ENCODE measurements at regions not wholly inside any gene's neighbourhood (a gene's known extent, or its start where the extent isn't known, plus 50 kb on each side); places are given as distances from the start of the nearest gene placed in this dataset.

DNA sequence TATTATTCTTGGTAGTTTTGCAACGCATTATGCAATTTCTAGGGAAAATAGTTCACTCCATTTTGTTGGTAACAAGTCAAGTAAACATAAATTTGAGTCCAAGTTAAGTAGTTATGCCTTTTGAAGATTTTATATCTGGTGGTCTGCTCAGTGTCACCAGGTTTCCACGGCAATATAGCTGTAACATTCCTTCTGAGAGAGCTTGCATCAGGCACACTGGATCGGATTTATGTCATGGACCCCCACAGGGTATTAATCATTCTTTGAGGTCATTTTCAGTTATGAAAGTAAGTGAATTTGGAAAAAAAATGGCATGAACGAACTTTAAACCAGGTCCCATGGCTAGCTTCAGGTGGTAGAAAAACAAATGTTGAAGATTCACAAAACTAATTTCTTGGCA is 136.3 kb downstream of the POLR1F start:
- CTCF ChIA-PET (ENCODE audit: partially characterized antibody), result interaction anchor here (1.3 kb wide), 1 partner anchor 82 kb away, joined by 5 read pairs; no protein-coding TSS in a partner anchor
- H3K14ac ChIP-seq (ENCODE audit: insufficient read length), result no peak overlapping the region
- H2BK12ac ChIP-seq (ENCODE audit: low read depth, low read length), result no peak overlapping the region
- no peak overlapping the region for H3K4ac ChIP-seq (replicated peaks; ENCODE audit: insufficient read length, low read depth, low read length)
- H2AK5ac ChIP-seq (ENCODE audit: low read depth, low read length), result no peak overlapping the region
- no peaks in the 10 kb centered on the region for H3K23me2 ChIP-seq (ENCODE audit: low read depth, low read length)
- H3K9me3 ChIP-seq (ENCODE audit: insufficient read depth in 2 of 2, low read depth in 1 of 2, low read length in 1 of 2), result no peaks in the 10 kb centered on the region
- TF ChIP-seq SP4 (IDR thresholded peaks at IDR 0.05; ENCODE audit: low read length), result no peak
- no peak for TF ChIP-seq POLR2A (IDR thresholded peaks at IDR 0.05; ENCODE audit: control extremely low read depth in 1 of 2, low read depth in 2 of 2, low read length in 2 of 2)
- TF ChIP-seq ATF2 (IDR thresholded peaks at IDR 0.05; ENCODE audit: low read length), result no peak
- no peak for TF ChIP-seq CREB1 (IDR thresholded peaks at IDR 0.05)
- no peak for TF ChIP-seq JUN (IDR thresholded peaks at IDR 0.05; ENCODE audit: low read depth, low read length)
- no peaks in the 10 kb centered on the region for H3K36me3 ChIP-seq (ENCODE audit: control insufficient read depth in 2 of 4, insufficient read depth in 4 of 4, low read length in 3 of 4)
- H3K23ac ChIP-seq (ENCODE audit: insufficient read length), result no peak overlapping the region
- no peak overlapping the region for H3K4me2 ChIP-seq (ENCODE audit: insufficient read depth in 1 of 2, low read depth in 2 of 2, low read length in 2 of 2)
- H3K79me1 ChIP-seq (ENCODE audit: low read depth, low read length), result no peaks in the 10 kb centered on the region
- no peaks in the 10 kb centered on the region for H4K20me1 ChIP-seq (replicated peaks in 1 of 2; ENCODE audit: control insufficient read depth in 1 of 2, insufficient read depth in 2 of 2, low read length in 2 of 2)
- no peak overlapping the region for H2BK20ac ChIP-seq (ENCODE audit: low read length)
- no peak overlapping the region for H3K27ac ChIP-seq (ENCODE audit: low read depth, low read length)
- no peak overlapping the region for H4K5ac ChIP-seq (ENCODE audit: insufficient read length, low read depth, low read length)
- no peak for DNase-seq (ENCODE audit: low read depth in 1 of 2, low spot score in 2 of 2)
- H4K91ac ChIP-seq (replicated peaks; ENCODE audit: insufficient read length, low read length), result no peak overlapping the region
- no peaks in the 10 kb centered on the region for H3K4me1 ChIP-seq (replicated peaks in 1 of 4; ENCODE audit: control insufficient read depth in 3 of 4, insufficient read depth in 4 of 4, low read length in 3 of 4)
- H3K9ac ChIP-seq (replicated peaks in 1 of 4; ENCODE audit: extremely low read depth in 1 of 4, low read depth in 3 of 4, low read length in 3 of 4), result no peak overlapping the region
- H3K56ac ChIP-seq (replicated peaks; ENCODE audit: insufficient read length, low read depth, low read length), result no peak overlapping the region
- no peak overlapping the region for H2BK15ac ChIP-seq (ENCODE audit: low read length)
- no peaks in the 10 kb centered on the region for H3K27me3 ChIP-seq (replicated peaks in 1 of 4; ENCODE audit: control insufficient read depth in 3 of 4, extremely low read depth in 1 of 4, insufficient read depth in 3 of 4, low read length in 3 of 4)
- H3K79me2 ChIP-seq (ENCODE audit: control insufficient read depth in 1 of 2, insufficient read depth in 2 of 2, low read length in 2 of 2), result no peaks in the 10 kb centered on the region
- H2AFZ ChIP-seq (ENCODE audit: low read length), result no peak overlapping the region
- 90% methylated on average over 4 of the region's 4 CpGs; no CpG with 5 or more reads in 1 of the 2 experiments for WGBS, 2 experiments (ENCODE audit: extremely low coverage in 1 of 2, insufficient coverage in 1 of 2, insufficient read length in 1 of 2, insufficient replicate concordance in 2 of 2, low coverage in 1 of 2, low lambda C conversion rate in 2 of 2, missing lambda C conversion rate in 1 of 2)
- no peak for FAIRE-seq
- POLR2A ChIA-PET (ENCODE audit: partially characterized antibody), result no interaction called here
- no peak overlapping the region for H2BK120ac ChIP-seq (replicated peaks; ENCODE audit: low read depth, low read length)
- no peak overlapping the region for H4K8ac ChIP-seq (ENCODE audit: extremely low read depth, insufficient read depth, low read length)
- no peak overlapping the region for H3K4me3 ChIP-seq (ENCODE audit: extremely low read depth in 1 of 4, insufficient read depth in 2 of 4, low read depth in 3 of 4, low read length in 4 of 4)
- H2BK5ac ChIP-seq (ENCODE audit: low read depth, low read length), result no peak overlapping the region
- no peak overlapping the region for H3K18ac ChIP-seq (ENCODE audit: extremely low read depth, low read length)

Data from H1 (cell line).